ENCODE measurements at regions not wholly inside any gene's neighbourhood (a gene's known extent, or its start where the extent isn't known, plus 50 kb on each side); places are given as distances from the start of the nearest gene placed in this dataset.

- no peak overlapping the region for H3K9ac ChIP-seq (ENCODE audit: low read length)
- no peaks in the 10 kb centered on the region for H3K9me2 ChIP-seq (ENCODE audit: insufficient read depth, low read length)
- H3K36me3 ChIP-seq (ENCODE audit: insufficient read depth, low read length) = no peaks in the 10 kb centered on the region
- H3K79me2 ChIP-seq (replicated peaks; ENCODE audit: insufficient read depth, low read length) = no peaks in the 10 kb centered on the region
- H3K4me2 ChIP-seq (ENCODE audit: low read length) = no peak overlapping the region
- H4K20me1 ChIP-seq (ENCODE audit: insufficient read depth) = no peaks in the 10 kb centered on the region
- no peak overlapping the region for H3K4me3 ChIP-seq (ENCODE audit: low read length)
- H3K9me3 ChIP-seq (ENCODE audit: low read length) = no peaks in the 10 kb centered on the region
- no peaks in the 10 kb centered on the region for H3K27me3 ChIP-seq (ENCODE audit: insufficient read depth, low read depth, low read length)
- no peak for TF ChIP-seq RAD21 (conservative IDR thresholded peaks at IDR 0.05)
- no peak for TF ChIP-seq EZH2 (IDR thresholded peaks at IDR 0.05; ENCODE audit: borderline replicate concordance, insufficient read depth, low read length, poor library complexity, severe bottlenecking)
- TF ChIP-seq CTCF (IDR thresholded peaks at IDR 0.05; ENCODE audit: poor library complexity, severe bottlenecking) = no peak
- TF ChIP-seq REST (IDR thresholded peaks at IDR 0.05; ENCODE audit: borderline replicate concordance) = no peak
- TF ChIP-seq MXI1 (conservative IDR thresholded peaks at IDR 0.05; ENCODE audit: poor library complexity, severe bottlenecking) = no peak
- no peak for TF ChIP-seq SMC3 (conservative IDR thresholded peaks at IDR 0.05; ENCODE audit: poor library complexity)
- TF ChIP-seq EP300 (conservative IDR thresholded peaks at IDR 0.05; ENCODE audit: poor library complexity, severe bottlenecking) = peak; percentile 72
- peak; percentile 55 for TF ChIP-seq POLR2AphosphoS5 (IDR thresholded peaks at IDR 0.05)
- TF ChIP-seq TAF1 (IDR thresholded peaks at IDR 0.05; ENCODE audit: low read depth) = no peak
- H3F3A ChIP-seq (ENCODE audit: insufficient read depth, low read length, poor library complexity, severe bottlenecking) = no peaks in the 10 kb centered on the region
- H3K27ac ChIP-seq (ENCODE audit: low read length) = no peak overlapping the region
- H2AFZ ChIP-seq (ENCODE audit: low read depth, low read length) = no peak overlapping the region
Observed at GRCh38 chr6:40181367-40181766, 247.1 kb upstream of the MOCS1 start.

GRCh38 chr6:40180271-40180670 is 246.0 kb upstream of the MOCS1 start:
- no peaks in the 10 kb centered on the region for H3K27me3 ChIP-seq (ENCODE audit: insufficient read depth, low read depth, low read length)
- no peaks in the 10 kb centered on the region for H3K9me3 ChIP-seq (ENCODE audit: low read length)
- no peak overlapping the region for H3K4me3 ChIP-seq (ENCODE audit: low read length)
- no peaks in the 10 kb centered on the region for H3K79me2 ChIP-seq (replicated peaks; ENCODE audit: insufficient read depth, low read length)
- no peaks in the 10 kb centered on the region for H4K20me1 ChIP-seq (ENCODE audit: insufficient read depth)
- H3K36me3 ChIP-seq (ENCODE audit: insufficient read depth, low read length) = no peaks in the 10 kb centered on the region
- no peak overlapping the region for H3K4me2 ChIP-seq (ENCODE audit: low read length)
- TF ChIP-seq REST (IDR thresholded peaks at IDR 0.05; ENCODE audit: borderline replicate concordance) (no peak), TAF1 (IDR thresholded peaks at IDR 0.05; ENCODE audit: low read depth) (no peak), SMC3 (conservative IDR thresholded peaks at IDR 0.05; ENCODE audit: poor library complexity) (no peak), EP300 (conservative IDR thresholded peaks at IDR 0.05; ENCODE audit: poor library complexity, severe bottlenecking) (no peak), EZH2 (IDR thresholded peaks at IDR 0.05; ENCODE audit: borderline replicate concordance, insufficient read depth, low read length, poor library complexity, severe bottlenecking) (no peak), MXI1 (conservative IDR thresholded peaks at IDR 0.05; ENCODE audit: poor library complexity, severe bottlenecking) (no peak), CTCF (IDR thresholded peaks at IDR 0.05; ENCODE audit: poor library complexity, severe bottlenecking) (no peak)
- H3K9ac ChIP-seq (ENCODE audit: low read length) = no peak overlapping the region
- H2AFZ ChIP-seq (ENCODE audit: low read depth, low read length) = no peak overlapping the region
- no peaks in the 10 kb centered on the region for H3F3A ChIP-seq (ENCODE audit: insufficient read depth, low read length, poor library complexity, severe bottlenecking)
- no peaks in the 10 kb centered on the region for H3K9me2 ChIP-seq (ENCODE audit: insufficient read depth, low read length)
- H3K27ac ChIP-seq (ENCODE audit: low read length) = no peak overlapping the region

Measured in neural cell (in vitro differentiated cells).